Endothelial cell of umbilical vein (primary cell): ENCODE measurements at regions not wholly inside any gene's neighbourhood (a gene's known extent, or its start where the extent isn't known, plus 50 kb on each side); places are given as distances from the start of the nearest gene placed in this dataset.

ENCODE experiments used
- BruUV-seq: library from RNA; stranded (reverse); fragments of 400-500 nt; replicated peaks from 2 replicates; lab custom pipeline; 2021; lab: Mats Ljungman, UMichigan
- CTCF ChIA-PET: fragments of 300-600, 350-600 bp; sonication (Branson Sonifier 250); formaldehyde crosslinking; loops from one replicate; lab custom pipeline; 2021; ENCODE audit warnings: antibody characterized with exemption, inconsistent platforms; lab: Charles Lee
- POLR2A ChIA-PET: fragments of 300-600, 350-600 bp; sonication (Branson Sonifier 250); formaldehyde crosslinking; loops from one replicate; lab custom pipeline; 2021; ENCODE audit warnings: antibody characterized with exemption, inconsistent platforms; lab: Charles Lee
- DNase-seq: peaks from one replicate; pipeline ENCODE4 v3.0.0-alpha.2; 2011; ENCODE audit warnings: low read depth, low spot score
- FAIRE-seq: peaks from 2 replicates; lab custom pipeline; 2011; peaks lifted over from hg19 to GRCh38; lab: Jason Lieb, UNC
- H2AFZ ChIP-seq: 2 replicates; pipeline ENCODE4 v1.6.0; 2012; ENCODE audit warnings: low read depth, low read length, control low read depth, inconsistent platforms
- H3K27ac ChIP-seq: 2 replicates; pipeline ENCODE4 v1.5.1; 2011; ENCODE audit warnings: low read depth, mild to moderate bottlenecking, control low read depth, low read length, moderate library complexity; ENCODE audit not compliant: insufficient read depth
- H3K27me3 ChIP-seq, 2 experiments: 2 replicates each; pipeline versions ENCODE4 v1.6.0 to v1.6.1; 2011; ENCODE audit warnings: low read length in 2 of 2, mixed read lengths in 1 of 2; ENCODE audit not compliant: control insufficient read depth in 2 of 2, insufficient read depth in 2 of 2
- H3K36me3 ChIP-seq, 2 experiments: 2 replicates in 1 of 2; 3 replicates in 1 of 2; pipeline ENCODE4 v1.5.1; 2011; ENCODE audit warnings: low read length in 2 of 2, mild to moderate bottlenecking in 1 of 2, moderate library complexity in 1 of 2; ENCODE audit not compliant: control insufficient read depth in 2 of 2, insufficient read depth in 2 of 2; ENCODE audit errors: extremely low read depth in 1 of 2
- H3K4me1 ChIP-seq: 3 replicates; pipeline ENCODE4 v1.5.1; 2011; ENCODE audit warnings: mild to moderate bottlenecking, low read length; ENCODE audit not compliant: control insufficient read depth, insufficient read depth; ENCODE audit errors: extremely low read depth
- H3K4me2 ChIP-seq: 2 replicates; pipeline ENCODE4 v1.6.1; 2011; ENCODE audit warnings: low read length, control low read depth, mixed read lengths; ENCODE audit not compliant: insufficient read depth
- H3K4me3 ChIP-seq, 3 experiments: fragments of 200-600 bp in 1 of 3; sonication (generic), shearing (Covaris generic) in 1 of 3; replicated peaks in 1 of 3; 2 replicates each; pipeline ENCODE4 v1.5.1; 2011 to 2016; ENCODE audit warnings: control low read depth in 3 of 3, low read length in 3 of 3, mild to moderate bottlenecking in 2 of 3, inconsistent platforms in 1 of 3, low read depth in 1 of 3, moderate library complexity in 1 of 3; ENCODE audit not compliant: insufficient read depth in 1 of 3
- H3K79me2 ChIP-seq: 2 replicates; pipeline ENCODE4 v1.6.0; 2012; ENCODE audit warnings: low read length, inconsistent platforms; ENCODE audit not compliant: control insufficient read depth, insufficient read depth
- H3K9ac ChIP-seq: replicated peaks from 2 replicates; pipeline ENCODE3; 2011; ENCODE audit warnings: low read length, control low read depth; ENCODE audit not compliant: insufficient read depth; ENCODE audit errors: extremely low read depth
- H3K9me1 ChIP-seq: replicated peaks from 3 replicates; pipeline ENCODE4 v1.6.0; 2011; ENCODE audit warnings: mild to moderate bottlenecking, low read length; ENCODE audit not compliant: control insufficient read depth, insufficient read depth; ENCODE audit errors: extremely low read depth
- H3K9me3 ChIP-seq: replicated peaks from 2 replicates; pipeline ENCODE4 v1.5.1; 2012; ENCODE audit warnings: low read length, inconsistent platforms; ENCODE audit not compliant: control insufficient read depth, insufficient read depth
- H4K20me1 ChIP-seq: replicated peaks from 2 replicates; pipeline ENCODE3; 2011; ENCODE audit warnings: mild to moderate bottlenecking, low read length; ENCODE audit not compliant: control insufficient read depth, insufficient read depth; ENCODE audit errors: extremely low read depth
- EZH2 ChIP-seq: IDR thresholded peaks from 2 replicates; pipeline ENCODE4 v1.6.1; 2012; ENCODE audit warnings: borderline replicate concordance, low read depth, mild to moderate bottlenecking, moderate library complexity, low read length, inconsistent platforms; ENCODE audit not compliant: severe bottlenecking
- FOS ChIP-seq: IDR thresholded peaks from 2 replicates; pipeline ENCODE4 v1.6.1; 2011; ENCODE audit warnings: mild to moderate bottlenecking, low read length, moderate library complexity, borderline replicate concordance; ENCODE audit not compliant: insufficient read depth
- GATA2 ChIP-seq: IDR thresholded peaks from 2 replicates; pipeline ENCODE4 v1.7.0; 2011; ENCODE audit warnings: low read depth, mild to moderate bottlenecking, moderate library complexity, mixed read lengths, low read length; ENCODE audit not compliant: insufficient read length, insufficient read depth
- JUN ChIP-seq: IDR thresholded peaks from 2 replicates; pipeline ENCODE4 v1.6.1; 2011; ENCODE audit warnings: borderline replicate concordance, low read depth; ENCODE audit not compliant: insufficient read length, insufficient read depth
- MAX ChIP-seq: IDR thresholded peaks from 2 replicates; pipeline ENCODE4 v1.6.1; 2011; ENCODE audit not compliant: insufficient read depth, insufficient read length
- MYC ChIP-seq: IDR thresholded peaks from one replicate; pipeline ENCODE4 v1.6.1; 2011; ENCODE audit warnings: mild to moderate bottlenecking, low read depth, low read length
- POLR2A ChIP-seq: IDR thresholded peaks from 2 replicates; pipeline ENCODE4 v1.6.1; 2012; ENCODE audit warnings: low read depth, mild to moderate bottlenecking, control low read depth, low read length
- POLR2AphosphoS5 ChIP-seq: IDR thresholded peaks from 2 replicates; pipeline ENCODE4 v1.6.1; 2012; ENCODE audit warnings: low read depth, mild to moderate bottlenecking, control low read depth, low read length, moderate library complexity; ENCODE audit not compliant: insufficient read depth
- dilution Hi-C: fragments of 300-500 bp; cut with MboI; formaldehyde crosslinking; loops from one replicate; pipeline ENCODE4 v1.15.0; 2019; ENCODE audit warnings: low sequenced_read_pairs; ENCODE audit not compliant: extremely low pct_ligation_motif_present
- intact Hi-C: fragments of 100-400 bp; cut with micrococcal nuclease; formaldehyde crosslinking; loops from one replicate; pipeline ENCODE4 v1.10.0; 2022
- TF ChIP-seq, protein P1 (sequence below), 2 donors: IDR thresholded peaks; 1 replicate in 1 of 2; 2 replicates in 1 of 2; pipeline ENCODE4 v1.5.1; 2011; ENCODE audit warnings: low read length in 2 of 2, mild to moderate bottlenecking in 2 of 2, moderate library complexity in 2 of 2, control low read depth in 1 of 2, inconsistent platforms in 1 of 2, low read depth in 1 of 2; ENCODE audit not compliant: insufficient read depth in 1 of 2; ENCODE audit errors: extremely low read depth in 1 of 2

- no peaks in the 10 kb centered on the region for H3K9me1 ChIP-seq
- ChIA-PET CTCF (no interaction called here), POLR2A (no interaction called here)
- DNase-seq = no peak
- intact Hi-C loops = no loop called here
- TF ChIP-seq POLR2AphosphoS5 (no peak), EZH2 (no peak), POLR2A (no peak), MAX (no peak), GATA2 (no peak), FOS (no peak), MYC (no peak), JUN (no peak)
- TF ChIP-seq, protein P1, sequence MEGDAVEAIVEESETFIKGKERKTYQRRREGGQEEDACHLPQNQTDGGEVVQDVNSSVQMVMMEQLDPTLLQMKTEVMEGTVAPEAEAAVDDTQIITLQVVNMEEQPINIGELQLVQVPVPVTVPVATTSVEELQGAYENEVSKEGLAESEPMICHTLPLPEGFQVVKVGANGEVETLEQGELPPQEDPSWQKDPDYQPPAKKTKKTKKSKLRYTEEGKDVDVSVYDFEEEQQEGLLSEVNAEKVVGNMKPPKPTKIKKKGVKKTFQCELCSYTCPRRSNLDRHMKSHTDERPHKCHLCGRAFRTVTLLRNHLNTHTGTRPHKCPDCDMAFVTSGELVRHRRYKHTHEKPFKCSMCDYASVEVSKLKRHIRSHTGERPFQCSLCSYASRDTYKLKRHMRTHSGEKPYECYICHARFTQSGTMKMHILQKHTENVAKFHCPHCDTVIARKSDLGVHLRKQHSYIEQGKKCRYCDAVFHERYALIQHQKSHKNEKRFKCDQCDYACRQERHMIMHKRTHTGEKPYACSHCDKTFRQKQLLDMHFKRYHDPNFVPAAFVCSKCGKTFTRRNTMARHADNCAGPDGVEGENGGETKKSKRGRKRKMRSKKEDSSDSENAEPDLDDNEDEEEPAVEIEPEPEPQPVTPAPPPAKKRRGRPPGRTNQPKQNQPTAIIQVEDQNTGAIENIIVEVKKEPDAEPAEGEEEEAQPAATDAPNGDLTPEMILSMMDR (IDR thresholded peaks at IDR 0.05; ENCODE audit: extremely low read depth in 1 of 2, insufficient read depth in 1 of 2, low read depth in 1 of 2, low read length in 2 of 2) = no peak
- no peaks in the 10 kb centered on the region for H3K36me3 ChIP-seq
- dilution Hi-C loops = no loop called here
- H3K9ac ChIP-seq = no peak overlapping the region
- no peaks in the 10 kb centered on the region for H4K20me1 ChIP-seq
- no peaks in the 10 kb centered on the region for H3K4me1 ChIP-seq
- no peaks in the 10 kb centered on the region for H3K79me2 ChIP-seq
- peaks cover 4% of the 10 kb centered on the region for H3K9me3 ChIP-seq
- no peak overlapping the region for H3K27ac ChIP-seq
- no TSS peak for BruUV-seq
- H2AFZ ChIP-seq = no peak overlapping the region
- no peaks in the 10 kb centered on the region for H3K27me3 ChIP-seq
- no peak for FAIRE-seq
- H3K4me2 ChIP-seq = no peak overlapping the region
- no peak overlapping the region for H3K4me3 ChIP-seq
Observed at GRCh38 chr19:30102666-30103065, 160.6 kb downstream of the URI1 start.
